Muscle layer of duodenum (tissue), 2 donors: ENCODE measurements at regions not wholly inside any gene's neighbourhood (a gene's known extent, or its start where the extent isn't known, plus 50 kb on each side); places are given as distances from the start of the nearest gene placed in this dataset.
"Not testable (repeated sequence)": the region's sequence is repeated elsewhere in the genome, so short reads cannot be mapped to it uniquely, and the experiment has no call there.

Experiments
- H3K27ac ChIP-seq: one replicate; pipeline ENCODE4 v1.7.0; 2013; ENCODE audit warnings: mild to moderate bottlenecking, low read length
- H3K27me3 ChIP-seq: one replicate; pipeline ENCODE4 v1.7.0; 2013; ENCODE audit warnings: low read depth, mild to moderate bottlenecking, control low read depth, low read length
- H3K36me3 ChIP-seq, 2 donors: one replicate each; pipeline ENCODE4 v1.7.0; 2013; ENCODE audit warnings: low read length in 2 of 2, control low read depth in 1 of 2, mild to moderate bottlenecking in 1 of 2; ENCODE audit not compliant: insufficient read depth in 2 of 2, control insufficient read depth in 1 of 2
- H3K4me1 ChIP-seq, 2 donors: one replicate each; pipeline ENCODE4 v1.7.0; 2013; ENCODE audit warnings: low read length in 2 of 2, mild to moderate bottlenecking in 2 of 2, control low read depth in 1 of 2, moderate library complexity in 1 of 2; ENCODE audit not compliant: insufficient read depth in 2 of 2, control insufficient read depth in 1 of 2
- H3K4me3 ChIP-seq, 2 donors: one replicate each; pipeline ENCODE4 v1.7.0; 2013; ENCODE audit warnings: low read length in 2 of 2, low read depth in 1 of 2, mild to moderate bottlenecking in 1 of 2
- H3K9me3 ChIP-seq, 2 donors: one replicate each; pipeline ENCODE4 v1.7.0; 2013; ENCODE audit warnings: low read length in 2 of 2, control low read depth in 1 of 2, mild to moderate bottlenecking in 1 of 2; ENCODE audit not compliant: control insufficient read depth in 1 of 2
- donor health status: healthy.

DNA sequence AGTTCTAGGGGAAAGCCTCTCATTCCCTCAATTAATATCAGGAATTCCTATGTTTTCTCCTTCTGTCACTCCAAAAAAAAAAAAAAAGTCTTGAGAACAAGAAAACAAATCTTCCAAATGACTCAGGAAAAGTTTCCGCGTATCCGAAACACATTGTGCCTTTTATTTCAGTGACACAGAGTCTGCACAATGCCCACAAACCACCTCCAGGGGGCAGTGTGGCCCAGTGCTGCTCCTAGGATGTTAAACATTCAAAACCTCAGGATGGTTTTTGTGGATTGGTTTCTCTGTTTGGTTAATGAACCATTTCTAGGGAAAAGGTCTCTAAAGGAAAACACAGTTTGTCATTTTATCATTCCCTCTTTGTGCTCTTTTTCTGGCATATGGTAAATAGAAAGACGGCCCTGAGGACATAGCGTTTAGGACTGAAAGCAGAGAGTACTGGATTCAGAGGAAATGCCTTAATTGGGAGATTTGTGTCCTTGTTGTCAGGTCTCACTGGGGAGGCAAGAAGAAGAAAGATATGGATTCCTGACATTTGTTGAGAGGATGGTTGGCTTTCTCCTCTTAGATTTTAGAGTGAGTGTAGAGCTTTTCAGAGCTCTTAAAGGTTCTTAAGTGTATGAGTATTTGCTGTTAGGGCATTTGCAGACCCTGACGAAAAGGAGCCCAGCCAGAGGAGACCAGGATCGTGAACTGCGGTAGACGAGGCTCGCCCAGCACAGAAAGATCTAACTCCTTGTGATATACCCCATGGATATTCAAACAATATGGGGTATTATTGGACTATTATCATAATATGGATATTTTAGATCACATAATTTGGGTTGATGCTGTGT, 65.7 kb upstream of the MAP9 start:
- H3K27ac ChIP-seq: peak overlapping the region; percentile 7

DNA sequence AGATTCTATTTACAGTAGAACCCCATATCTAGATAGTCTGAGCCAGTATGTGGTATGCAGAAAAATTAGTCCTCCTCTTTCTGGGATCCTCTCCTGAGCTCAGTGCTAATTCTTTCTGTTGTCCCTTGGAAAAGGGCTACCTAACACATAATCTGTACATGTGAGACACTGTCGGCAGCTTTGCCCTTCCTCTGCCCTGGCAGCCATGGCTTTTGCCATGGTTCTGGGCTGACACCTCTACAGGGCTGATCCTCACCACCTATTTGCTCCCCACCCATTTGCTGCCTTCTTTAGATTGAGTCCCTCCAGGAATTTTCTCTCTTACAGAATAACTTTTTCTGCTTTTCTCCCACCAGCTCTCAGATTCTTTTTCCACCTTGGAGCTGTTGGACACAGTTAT, 64.7 kb upstream of the MAP9 start:
- Histone ChIP-seq H3K9me3 (no peaks in the 10 kb centered on the region), H3K36me3 (no peaks in the 10 kb centered on the region), H3K4me3 (no peak overlapping the region), H3K4me1 (peaks cover 0 to 3% of the 10 kb centered on the region in 2 donors), H3K27ac (peak overlapping the region; percentile 7), H3K27me3 (no peaks in the 10 kb centered on the region)

More for the DNA sequence above, 65.7 kb upstream of the MAP9 start:
- Histone ChIP-seq H3K4me1 (peaks cover 0 to 3% of the 10 kb centered on the region in 2 donors), H3K36me3 (no peaks in the 10 kb centered on the region), H3K4me3 (peak overlapping the region in 1 of 2 donors; percentile 28), H3K9me3 (no peaks in the 10 kb centered on the region), H3K27me3 (no peaks in the 10 kb centered on the region)

DNA sequence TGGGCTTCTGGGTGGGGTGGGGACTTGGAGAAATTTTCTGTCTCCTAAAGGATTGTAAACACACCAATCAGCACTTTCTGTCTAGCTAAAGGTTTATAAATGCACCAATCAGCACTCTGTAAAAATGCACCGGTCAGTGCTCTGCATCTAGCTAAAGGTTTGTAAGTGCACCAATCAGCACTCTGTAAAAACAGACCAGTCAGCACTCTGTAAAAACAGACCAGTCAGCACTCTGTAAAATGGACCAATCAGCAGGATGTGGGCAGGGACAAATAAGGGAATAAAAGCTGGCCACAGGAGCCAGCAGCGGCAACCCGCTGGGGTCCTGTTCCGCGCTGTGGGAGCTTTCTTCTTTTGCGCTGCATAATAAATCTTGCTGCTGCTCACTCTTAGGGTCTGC, 63.0 kb upstream of the MAP9 start:
- not testable (repeated sequence) for H3K4me1 ChIP-seq, H3K27me3 ChIP-seq, H3K27ac ChIP-seq, H3K4me3 ChIP-seq, H3K36me3 ChIP-seq, H3K9me3 ChIP-seq

DNA sequence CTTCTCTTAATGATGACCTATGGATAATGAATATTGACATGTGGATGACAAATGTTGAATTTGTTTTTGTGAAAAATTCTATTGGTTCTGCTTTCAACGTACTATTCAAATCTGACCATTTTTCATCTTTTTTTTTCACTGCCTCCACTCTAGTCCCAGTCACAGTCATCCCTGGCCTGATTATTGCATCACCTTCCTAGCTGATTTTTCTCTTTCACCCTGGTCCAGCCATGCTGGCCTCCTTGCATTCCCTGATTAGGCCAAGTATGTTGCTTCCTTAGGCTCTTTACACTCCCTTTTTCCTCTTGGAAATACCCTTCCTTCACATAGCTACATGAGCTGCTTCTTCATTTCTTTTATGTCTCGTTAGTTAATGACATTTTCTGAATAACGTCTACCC, 58.1 kb upstream of the MAP9 start:
- Histone ChIP-seq H3K27me3 (no peaks in the 10 kb centered on the region), H3K27ac (no peak overlapping the region), H3K36me3 (no peaks in the 10 kb centered on the region), H3K9me3 (no peaks in the 10 kb centered on the region), H3K4me3 (no peak overlapping the region), H3K4me1 (no peaks in the 10 kb centered on the region)

DNA sequence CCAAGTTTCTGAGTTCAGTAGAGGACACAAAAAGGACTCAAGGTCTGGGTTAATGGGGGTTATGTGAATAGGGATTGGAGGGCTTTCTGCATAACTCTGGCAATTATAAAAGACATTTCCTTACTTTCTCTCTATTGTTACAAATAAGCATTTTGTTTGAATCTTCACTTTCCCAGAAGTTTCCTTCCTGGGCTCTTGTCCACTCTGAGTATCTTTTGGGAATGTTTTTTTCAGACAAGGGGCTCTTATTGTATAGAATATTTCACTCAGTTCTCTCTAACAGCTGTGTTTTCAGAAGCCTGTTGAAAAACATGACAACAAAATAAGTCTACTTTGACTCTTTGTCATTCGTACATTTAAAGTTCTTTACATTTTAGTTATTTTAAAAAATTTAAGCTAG, 57.6 kb upstream of the MAP9 start:
- Histone ChIP-seq H3K27ac (no peak overlapping the region), H3K9me3 (no peaks in the 10 kb centered on the region), H3K36me3 (no peaks in the 10 kb centered on the region), H3K4me1 (no peaks in the 10 kb centered on the region), H3K27me3 (no peaks in the 10 kb centered on the region), H3K4me3 (no peak overlapping the region)

DNA sequence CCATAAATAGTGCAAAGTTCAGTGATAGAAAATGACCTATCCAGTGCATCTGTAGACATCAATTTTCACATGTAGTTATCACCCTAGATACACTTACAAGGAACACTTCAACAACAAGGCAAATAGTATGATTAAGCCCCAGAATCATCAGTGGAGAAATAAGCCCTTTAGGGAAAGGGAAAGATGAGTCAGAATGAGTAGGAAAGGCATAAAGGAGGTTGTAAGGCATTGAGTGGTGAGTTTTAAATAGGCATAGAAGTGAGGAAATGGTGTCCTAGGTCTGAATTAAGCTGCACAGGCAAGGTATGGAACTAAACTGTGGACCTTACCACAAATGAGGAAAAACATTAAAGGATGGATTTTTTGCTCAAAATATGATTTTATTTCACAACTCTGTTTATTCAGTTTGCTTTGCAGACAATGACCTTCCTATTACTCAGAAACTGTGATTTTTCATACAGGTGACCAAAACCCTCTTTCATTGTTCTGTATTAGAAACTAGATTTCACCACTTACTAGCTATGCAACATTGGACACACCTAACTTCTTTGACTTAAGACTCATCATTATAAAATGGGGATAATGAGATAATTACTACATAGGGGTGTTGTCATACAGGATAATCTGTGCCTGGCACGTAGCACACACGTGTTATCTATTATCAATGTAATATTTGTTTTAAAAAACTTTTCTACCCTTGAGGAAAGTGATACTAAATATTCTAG, 57.0 kb upstream of the MAP9 start:
- Histone ChIP-seq H3K36me3 (no peaks in the 10 kb centered on the region), H3K9me3 (no peaks in the 10 kb centered on the region), H3K4me1 (no peaks in the 10 kb centered on the region), H3K27ac (no peak overlapping the region), H3K4me3 (no peak overlapping the region), H3K27me3 (no peaks in the 10 kb centered on the region)

DNA sequence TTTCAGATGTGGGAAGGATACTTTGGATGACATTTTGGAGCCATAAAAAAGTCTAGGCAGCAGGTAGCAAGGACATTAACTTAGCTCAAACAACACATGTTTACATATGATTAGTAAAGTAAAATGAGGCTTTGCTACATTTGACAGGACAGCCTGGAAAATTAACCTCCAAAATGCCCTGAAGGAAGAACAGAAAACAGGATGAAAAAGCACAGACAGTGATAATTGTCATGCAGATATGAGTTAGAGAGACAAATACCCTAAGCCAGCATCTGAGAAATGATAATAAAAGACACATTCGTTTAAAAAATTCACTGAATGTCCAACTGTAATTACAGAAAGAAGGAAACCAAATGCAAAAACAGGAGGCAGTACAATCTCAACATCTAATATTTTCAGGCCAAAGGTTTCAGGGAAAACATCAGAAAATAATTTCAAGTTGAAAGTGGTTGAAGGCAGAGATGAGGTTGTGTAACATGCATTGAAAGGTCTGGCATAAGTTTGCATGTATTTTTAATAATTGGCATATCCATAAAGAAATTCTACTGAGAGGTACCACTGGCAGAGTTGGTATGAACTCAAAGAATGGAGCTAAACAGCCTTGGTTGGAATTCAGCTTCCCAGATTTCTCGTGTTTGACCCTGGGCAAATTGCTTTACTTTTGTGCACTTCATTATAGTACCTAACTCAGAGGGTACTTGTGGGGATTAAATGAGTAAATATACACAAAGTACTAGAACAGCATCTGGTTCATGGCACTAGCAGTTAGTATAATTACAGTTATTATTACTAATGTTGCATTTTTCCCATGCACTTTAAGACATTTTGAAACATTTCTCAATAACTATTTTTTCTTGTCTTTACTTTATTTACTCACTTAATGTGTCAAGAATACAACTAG, 54.4 kb upstream of the MAP9 start:
- H3K4me3 ChIP-seq: no peak overlapping the region
- H3K4me1 ChIP-seq: peaks cover 0 to 11% of the 10 kb centered on the region in 2 donors
- no peaks in the 10 kb centered on the region for H3K9me3 ChIP-seq
- no peaks in the 10 kb centered on the region for H3K27me3 ChIP-seq
- no peaks in the 10 kb centered on the region for H3K36me3 ChIP-seq
- H3K27ac ChIP-seq: no peak overlapping the region

DNA sequence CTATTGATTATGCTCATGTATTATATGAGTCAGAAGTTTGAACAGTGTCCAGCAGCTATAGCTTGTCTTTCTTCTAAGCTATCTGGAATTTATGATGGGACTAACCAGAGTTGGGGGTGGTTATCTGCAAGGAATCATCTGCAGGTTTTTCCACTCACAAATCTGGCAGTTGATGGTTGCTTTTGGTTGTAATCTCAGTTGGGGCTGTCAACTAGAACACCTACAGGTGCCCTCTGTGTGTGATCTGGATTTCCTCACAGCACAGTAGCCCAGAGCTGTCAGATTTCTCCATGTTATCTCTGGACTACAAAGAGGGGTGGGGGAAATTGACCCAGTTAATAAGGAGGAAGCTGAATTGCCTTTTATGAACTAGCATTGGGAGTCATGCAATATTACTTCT, 51.4 kb upstream of the MAP9 start:
- H3K4me1 ChIP-seq: peaks cover 0 to 19% of the 10 kb centered on the region in 2 donors
- no peaks in the 10 kb centered on the region for H3K9me3 ChIP-seq
- H3K36me3 ChIP-seq: no peaks in the 10 kb centered on the region
- H3K27ac ChIP-seq: no peak overlapping the region
- H3K4me3 ChIP-seq: no peak overlapping the region
- H3K27me3 ChIP-seq: no peaks in the 10 kb centered on the region

DNA sequence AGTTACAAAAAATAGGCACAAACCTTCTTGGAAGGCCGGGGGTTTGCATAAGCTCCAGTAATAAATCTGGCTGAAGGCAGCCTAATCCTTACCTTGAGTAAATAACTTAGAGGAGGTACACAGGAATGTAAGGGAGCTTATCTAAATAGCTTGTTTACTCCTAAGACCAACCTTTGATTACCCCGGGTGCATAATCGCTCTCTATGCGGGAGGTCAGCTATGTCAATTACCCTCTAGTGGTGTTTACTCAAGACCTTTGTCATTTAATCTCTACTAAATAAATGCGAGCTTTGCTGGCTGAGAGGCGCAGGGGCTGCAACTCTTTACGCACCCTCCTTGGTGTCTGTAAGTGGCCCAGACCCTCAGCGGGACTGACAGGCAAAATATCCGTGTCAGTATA, 50.2 kb upstream of the MAP9 start:
- Histone ChIP-seq H3K27ac (no peak overlapping the region), H3K9me3 (no peaks in the 10 kb centered on the region), H3K27me3 (no peaks in the 10 kb centered on the region), H3K4me3 (no peak overlapping the region), H3K36me3 (no peaks in the 10 kb centered on the region), H3K4me1 (peaks cover 0 to 19% of the 10 kb centered on the region in 2 donors)
